GM19455 (cell line): ENCODE measurements at regions not wholly inside any gene's neighbourhood (a gene's known extent, or its start where the extent isn't known, plus 50 kb on each side); places are given as distances from the start of the nearest gene placed in this dataset.

Experiments used
- ATAC-seq: cut with Tn5 transposase; IDR thresholded peaks from one replicate; pipeline ENCODE4 v1.9.1; 2021; ENCODE audit not compliant: unreplicated experiment

DNA sequence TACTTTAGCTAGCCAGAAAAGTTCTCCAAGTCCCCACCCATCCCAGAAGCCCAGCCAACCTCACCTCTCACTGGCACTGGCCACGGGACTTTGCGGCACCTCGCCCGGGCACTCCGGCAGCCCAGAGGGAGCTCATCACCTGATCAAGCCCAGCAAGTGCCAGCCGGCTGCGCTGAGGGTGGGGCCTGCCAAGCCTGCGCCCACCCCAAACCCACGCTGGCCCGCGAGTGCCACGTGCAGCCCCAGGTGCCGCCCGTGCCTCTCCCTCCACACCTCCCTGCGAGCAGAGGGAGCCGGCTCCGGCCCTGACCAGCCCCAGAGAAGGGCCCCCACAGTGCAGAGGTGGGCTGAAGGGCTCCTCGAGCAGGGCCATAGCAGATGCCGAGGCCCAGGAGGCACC, 585.0 kb upstream of the HS6ST1 start:
- no peak for ATAC-seq

DNA sequence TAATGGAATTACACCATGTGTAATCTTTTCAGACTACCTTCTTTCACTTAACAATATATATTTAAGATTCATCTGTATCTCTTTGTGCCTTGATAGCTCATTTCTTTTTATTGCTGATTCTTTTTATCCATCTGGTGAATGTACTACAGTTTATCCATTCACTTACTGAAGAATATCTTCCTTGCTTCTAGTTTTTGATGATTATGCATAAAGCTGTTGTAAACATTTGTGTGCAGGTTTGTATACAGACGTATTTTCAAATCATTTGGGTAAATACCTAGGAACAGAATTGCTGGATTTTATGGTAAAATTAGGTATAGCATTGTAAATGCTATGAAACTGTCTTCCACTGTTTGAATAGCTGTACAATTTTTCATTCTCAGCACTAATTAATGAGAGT, 592.6 kb upstream of the HS6ST1 start:
- no peak for ATAC-seq

DNA sequence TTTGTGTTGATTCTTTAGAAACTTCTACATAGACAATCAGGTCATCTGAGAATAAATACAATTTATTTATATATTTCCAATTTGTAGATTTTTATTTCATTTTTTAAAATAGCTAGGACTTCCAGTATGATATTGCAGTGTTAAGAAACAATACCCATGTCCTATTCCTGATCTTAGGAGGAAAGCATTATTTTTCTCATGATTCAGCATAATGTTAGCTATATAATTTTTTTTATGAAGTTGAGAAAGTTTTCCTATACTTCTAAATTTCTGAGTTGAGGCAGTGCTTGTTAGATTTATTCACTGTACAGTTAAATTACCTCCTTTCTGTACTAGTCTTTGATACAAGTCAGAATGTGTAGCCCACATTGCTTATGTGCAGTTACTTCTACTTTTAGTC, 595.7 kb upstream of the HS6ST1 start:
- ATAC-seq = no peak

DNA sequence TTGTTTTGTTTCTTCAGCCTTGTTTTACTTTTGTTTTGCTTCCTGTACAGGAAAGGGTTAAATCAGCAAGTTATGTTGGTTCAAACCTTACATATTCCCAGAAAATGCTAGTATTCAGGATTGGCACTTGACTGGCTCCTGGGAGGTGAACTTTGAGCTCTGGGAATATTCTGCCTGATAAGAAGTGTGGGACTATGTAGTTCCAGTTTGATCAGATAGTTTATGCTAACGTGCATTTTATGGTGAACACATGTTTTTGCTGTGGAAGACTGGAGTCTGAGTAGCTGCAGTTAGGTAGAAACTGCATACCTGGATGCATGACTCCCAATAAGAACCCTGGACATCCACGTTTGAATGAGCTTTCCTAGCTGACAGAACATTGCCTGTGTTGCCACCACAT, 603.1 kb upstream of the HS6ST1 start:
- no peak for ATAC-seq

DNA sequence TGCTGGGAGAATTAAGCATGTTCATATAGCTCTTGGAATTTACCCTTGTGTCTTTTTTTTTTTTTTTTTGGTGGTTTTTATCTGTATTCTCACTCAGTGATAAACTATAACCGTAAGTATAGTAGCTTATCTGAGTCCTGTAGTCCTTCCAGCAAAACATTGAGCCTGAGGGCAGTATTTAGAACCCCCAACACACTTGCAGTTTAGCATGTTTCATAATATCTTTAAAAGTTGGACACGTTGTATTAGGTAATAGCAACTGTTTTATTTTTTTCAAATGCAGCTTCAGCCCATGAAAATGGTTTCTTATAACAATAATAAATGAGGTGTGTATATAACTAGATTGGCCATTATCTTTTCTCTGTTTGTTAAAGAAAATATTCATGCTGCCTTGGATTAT, 603.5 kb upstream of the HS6ST1 start:
- no peak for ATAC-seq

DNA sequence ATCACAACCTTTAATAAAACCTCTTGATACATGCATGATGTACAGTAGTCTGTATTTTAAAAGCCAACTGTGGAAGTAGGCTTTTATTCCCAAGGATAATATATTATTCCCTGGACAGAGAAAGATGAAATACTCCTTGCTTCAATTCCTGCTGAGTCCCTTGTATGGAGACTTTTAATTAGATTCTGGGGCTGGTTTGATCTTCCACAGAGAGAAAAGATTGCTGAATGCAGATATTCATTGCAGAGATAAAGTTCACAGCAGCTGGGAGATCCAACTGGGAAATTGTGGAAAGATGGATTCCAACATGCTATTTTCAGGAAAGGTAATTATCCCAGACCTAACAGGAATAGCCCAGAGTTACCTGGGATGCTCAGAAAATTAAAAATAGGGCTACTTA, 607.0 kb upstream of the HS6ST1 start:
- no peak for ATAC-seq

DNA sequence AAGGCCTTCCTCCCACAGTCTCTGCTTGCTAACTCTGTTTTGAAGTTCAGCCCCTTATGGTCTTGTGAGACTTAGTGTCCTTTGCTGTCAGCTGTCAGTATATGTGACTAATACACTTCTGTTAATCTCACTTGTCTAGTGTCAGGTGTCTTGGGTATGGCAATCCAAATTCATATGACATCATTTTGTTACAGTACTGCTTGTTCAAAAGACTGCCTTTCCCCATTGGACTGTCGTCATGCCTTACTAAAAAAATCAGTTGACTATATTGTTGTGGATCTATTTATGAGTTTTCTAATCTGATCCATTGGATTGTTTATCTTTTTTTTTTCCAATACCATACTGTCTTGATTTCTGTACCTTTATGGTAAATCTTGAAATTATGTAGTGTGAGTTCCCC, 611.4 kb upstream of the HS6ST1 start:
- ATAC-seq = no peak

DNA sequence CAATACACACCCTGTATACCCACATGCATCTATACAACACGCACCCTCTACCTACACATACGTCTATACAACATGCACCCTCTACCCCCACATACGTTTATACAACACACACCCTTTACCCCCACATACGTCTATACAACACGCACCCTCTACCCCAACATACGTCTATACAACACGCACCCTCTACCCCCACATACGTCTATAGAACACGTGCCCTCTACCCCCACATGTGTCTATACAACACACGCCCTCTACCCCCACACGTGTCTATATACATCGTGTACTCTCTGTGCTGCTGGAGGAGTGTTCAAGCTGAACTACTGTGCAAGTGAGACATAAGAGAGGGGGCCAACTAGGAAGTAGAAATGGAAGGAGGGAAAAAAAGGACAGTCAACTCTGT, 621.7 kb upstream of the HS6ST1 start:
- ATAC-seq = no peak

DNA sequence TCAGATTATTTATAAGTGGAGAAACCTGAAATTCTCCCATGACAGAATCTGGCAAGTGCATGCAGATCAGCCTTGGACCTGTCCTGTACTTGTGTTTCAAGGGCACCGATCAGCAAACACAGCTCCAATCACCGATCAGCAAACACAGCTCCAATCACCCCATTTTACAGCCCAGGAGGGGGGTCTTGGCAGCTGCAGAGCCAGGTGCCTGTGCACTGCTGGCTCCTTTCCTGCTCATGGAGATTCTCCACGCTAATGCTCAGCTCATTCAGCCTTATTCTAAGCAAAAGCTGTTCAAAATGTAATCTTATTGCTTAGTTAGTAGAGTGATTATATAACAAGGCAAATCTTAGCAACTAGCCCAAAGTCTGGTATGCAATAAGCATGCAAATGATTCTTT, 623.1 kb upstream of the HS6ST1 start:
- no peak for ATAC-seq

DNA sequence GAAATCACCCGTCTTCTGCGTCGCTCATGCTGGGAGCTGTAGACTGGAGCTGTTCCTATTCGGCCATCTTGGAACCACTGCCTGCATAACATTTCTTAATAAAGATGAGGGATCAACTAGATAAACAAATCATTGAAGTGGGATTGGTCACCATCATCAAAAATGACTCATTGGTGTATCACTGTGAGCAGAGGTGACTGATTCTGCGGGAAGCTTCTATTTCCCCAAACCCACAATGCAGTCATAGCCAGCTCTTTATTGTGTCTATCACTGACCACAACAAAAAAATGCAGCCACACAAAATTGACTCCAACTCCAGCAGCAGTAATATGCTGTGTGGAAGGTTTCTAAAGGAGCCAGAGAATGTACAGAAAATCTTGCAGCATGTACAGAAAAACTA, 630.7 kb upstream of the HS6ST1 start:
- no peak for ATAC-seq

DNA sequence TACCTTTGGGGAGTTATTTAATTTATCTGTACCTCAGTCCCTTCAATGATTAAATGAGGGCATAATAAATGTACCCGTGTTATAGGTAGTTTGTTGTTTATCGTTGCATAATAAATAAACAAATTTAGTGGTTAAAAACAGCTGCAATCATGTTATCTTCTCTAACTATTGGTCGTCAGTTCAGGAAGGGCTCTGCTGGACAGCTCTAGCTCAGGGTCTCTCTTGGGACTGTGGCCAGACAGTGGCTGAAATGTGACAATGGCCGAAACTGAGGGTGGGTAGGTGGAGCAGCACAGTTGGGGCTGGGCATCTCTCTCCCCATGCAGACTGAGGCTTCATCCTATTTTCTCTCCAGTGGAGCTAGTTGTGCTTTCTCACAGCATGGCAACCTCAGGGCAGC, 632.1 kb upstream of the HS6ST1 start:
- no peak for ATAC-seq

DNA sequence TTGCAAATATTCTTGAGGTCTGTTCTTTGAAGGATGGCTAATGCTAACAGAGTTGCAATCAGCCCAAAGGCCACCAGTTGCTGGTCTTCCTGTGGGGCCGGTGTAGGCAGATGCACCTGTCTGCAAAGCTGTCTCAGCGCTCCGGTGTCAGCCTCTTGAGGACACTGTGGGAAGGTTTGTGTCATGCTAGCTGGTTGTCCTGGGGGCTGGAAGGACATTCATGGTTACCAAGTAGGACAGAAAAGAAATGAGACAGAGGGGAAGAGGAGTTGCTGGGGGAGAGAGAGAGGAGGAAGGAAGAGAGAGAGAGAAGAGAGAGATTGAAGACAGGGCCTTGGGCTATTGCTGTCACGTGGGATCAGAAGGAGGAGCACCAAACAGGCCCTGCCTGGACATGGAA, 639.6 kb upstream of the HS6ST1 start:
- ATAC-seq = no peak

DNA sequence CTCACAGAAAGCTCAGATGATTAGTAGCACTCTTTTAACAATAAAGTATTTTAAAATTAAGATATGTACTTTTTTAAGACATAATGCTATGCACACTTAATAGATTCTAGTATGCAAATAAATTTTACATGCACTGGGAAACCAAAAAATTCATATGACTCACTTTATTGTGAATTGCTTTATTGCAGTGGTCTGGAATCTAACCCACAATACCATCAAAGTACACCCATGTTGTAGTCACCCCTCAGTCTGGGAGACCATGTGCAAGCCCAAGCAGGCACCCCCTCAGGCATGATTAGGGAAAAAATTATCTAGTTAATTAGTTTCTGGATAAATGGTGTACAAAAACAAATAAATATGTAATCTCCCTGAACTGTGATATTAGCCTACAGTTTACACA, 649.0 kb upstream of the HS6ST1 start:
- ATAC-seq = no peak

DNA sequence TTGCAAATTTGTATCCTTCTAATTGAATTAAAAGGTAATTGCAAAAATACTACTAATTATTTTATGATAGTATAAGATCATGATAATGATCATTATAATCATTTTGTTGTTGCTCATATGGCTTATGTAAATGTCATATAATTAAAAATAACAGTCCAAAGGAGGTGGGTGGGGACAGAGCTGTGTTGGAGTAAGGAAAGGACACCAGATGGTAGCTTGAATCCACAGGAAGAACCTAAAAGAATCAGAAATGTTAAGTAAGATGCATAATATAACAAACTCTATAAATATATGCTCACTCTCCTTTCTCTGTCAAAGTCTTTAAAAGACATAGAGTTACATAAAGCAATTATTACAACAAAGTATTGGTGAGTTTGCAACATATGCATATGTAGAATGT, 650.7 kb upstream of the HS6ST1 start:
- ATAC-seq = no peak

DNA sequence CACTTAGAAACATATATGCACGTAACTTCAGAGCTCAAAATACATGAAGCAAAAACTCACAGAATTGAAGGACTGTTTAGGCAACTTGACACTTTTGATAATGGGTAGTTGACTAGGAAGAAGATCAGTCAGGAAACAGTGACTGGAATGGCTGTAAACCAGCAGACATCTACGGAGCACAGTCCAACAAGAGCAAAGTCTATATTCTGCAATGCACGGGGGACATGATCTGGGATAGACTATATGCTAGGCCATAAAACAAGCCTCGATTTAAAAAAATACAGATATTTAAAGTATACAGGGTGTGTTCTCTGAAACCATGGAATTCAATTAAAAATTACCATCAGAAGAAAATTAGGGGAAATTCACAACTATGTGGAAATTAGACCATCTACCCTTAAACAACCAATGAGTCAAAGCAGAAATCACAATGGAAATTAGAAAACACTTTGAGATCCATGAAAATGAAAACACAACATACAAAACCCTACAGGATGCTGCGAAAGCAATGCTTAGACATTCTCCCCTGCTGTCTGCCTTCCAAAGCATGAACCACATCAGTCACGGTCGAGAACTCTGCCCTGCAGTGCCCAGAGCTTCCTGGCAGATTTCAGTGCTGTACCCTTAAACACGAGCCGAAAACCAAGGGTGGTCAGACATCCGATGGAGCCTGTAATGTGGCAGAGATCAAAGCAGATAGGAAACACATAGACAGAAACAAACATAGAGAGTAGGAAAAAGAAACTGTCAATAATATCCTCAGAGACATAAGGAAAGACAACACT, 651.9 kb upstream of the HS6ST1 start:
- no peak for ATAC-seq

DNA sequence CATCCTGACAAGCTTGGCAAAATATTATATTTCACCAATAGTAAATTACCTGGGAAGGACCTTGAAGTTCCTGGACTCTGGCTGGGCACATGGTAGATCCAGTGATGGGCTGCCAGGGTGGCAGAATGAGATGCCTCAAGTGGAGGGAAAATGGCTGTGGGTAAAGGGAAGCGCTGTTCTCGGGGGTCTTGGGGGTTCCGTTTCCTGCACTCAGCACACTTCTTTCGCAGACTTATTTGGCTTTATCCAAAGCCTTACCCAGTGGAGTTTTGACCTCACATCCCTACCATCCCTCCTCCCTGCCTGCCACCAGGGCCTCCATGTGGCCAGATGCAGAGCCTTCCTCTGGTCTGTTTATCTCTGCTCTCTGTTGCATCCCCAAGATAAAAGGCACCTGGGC, 654.9 kb upstream of the HS6ST1 start:
- ATAC-seq = no peak

DNA sequence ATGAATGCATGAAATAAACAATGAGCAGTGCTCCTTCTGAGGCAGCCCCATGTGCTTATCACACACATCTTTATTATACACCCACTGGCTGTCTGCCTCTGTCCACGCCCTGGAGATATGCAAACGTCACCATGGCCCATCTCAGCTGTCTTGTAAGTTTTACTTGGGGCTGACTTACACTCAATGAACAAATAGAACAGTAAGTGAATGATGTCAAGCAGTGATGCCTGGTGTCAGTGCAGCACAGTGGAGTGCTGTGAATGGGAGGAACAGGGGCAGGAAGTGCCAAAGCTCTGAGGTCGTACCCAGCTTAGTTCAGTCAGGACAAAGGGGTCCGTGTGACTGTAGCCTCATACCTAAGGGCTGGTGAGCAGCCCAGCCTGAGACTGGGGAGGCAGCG, 659.5 kb upstream of the HS6ST1 start:
- ATAC-seq = no peak

DNA sequence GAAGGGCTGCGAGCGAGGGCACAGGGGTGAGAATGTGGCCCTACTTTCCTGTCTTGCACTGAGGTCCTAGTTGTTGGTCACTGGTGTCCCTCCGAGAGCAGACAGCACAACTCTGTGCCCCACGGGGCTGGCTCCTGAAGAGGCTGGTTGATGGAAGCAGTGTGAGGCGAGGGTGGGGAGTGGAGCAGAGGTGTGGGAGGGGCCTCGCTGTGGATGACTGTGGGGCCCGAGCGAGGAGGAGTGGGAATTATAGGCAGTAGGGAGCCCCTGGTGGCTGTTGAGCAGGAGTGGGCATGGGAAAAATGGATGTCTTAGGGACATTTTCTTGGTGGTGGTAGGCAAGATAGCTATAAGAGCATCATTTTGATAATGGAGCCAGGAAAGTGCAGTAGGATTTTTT, 660.5 kb upstream of the HS6ST1 start:
- no peak for ATAC-seq

DNA sequence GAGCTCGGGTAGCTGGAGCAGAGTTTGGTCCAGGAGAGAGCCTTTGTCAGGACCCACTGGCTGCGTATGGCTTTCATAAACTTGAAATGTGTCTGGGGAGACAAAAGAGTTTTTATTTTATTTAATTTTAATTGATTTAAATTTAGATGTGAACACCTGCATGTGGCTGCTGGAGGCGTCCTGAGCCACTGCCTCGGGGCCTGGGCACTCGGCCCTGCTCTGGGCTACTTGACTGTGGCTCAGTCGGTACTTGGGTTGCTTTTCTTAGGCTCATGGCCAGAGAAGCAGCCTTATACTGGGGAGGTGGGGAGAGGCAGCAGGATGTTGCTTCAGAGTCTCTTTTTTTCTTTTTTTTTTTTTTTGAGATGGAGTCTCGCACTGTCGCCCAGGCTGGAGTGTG, 661.8 kb upstream of the HS6ST1 start:
- no peak for ATAC-seq

DNA sequence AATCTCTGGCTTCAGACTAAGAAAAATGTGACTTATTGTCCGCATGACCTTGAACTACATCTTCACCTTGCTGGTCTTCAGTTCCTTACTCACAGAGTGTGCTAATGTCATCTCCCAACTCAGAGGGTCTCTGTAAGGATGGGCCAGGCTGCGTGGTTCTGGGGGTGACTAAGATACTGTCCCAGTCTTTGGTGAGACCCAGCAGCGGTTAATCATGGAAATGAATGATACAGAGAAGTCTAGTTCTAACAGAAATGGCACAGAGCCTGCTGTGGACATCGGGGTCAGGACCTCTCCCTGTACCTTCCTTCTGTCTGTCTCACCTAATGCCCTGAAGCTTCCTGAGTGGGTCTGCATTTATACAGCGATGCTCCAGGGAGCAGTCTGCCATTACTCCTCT, 662.7 kb upstream of the HS6ST1 start:
- ATAC-seq = no peak

DNA sequence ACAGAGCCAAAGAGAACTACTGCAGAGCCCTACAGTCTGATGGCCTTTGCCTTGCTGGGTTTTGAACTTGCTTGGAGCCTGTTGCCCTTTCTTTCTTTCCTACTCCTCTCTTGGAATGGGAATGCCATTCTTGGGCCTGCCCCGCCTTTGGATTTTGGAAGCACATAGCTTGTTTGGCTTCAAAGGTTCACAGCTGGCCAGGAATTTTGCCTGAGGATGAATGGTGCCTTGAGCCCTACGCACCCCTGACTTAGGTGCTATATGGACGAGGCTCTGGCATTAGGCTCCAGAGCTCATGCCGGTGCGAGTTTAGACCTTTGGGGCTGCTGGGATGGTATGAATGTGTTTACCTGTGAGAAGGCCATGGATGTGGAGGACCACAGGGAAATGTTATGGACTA, 663.3 kb upstream of the HS6ST1 start:
- no peak for ATAC-seq

DNA sequence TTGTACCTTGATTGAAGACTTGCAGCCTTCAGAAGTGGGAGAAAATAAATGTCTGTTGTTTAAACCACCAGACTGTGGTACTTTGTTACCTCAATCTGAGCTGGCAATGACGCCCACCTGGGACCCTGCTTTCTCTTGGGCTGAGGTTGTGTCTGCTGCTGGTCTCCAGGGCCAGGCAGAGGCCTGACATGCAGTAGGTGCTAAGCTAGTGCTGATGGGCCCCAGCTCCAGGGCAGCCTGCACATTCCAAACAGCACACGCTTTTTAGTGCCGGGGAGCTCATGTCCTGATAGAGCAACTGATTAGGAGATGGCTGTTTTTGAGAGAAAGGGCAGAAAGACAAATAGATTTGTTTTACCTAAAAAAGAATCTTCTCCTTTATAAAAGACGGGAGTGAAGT, 664.0 kb upstream of the HS6ST1 start:
- ATAC-seq = no peak

DNA sequence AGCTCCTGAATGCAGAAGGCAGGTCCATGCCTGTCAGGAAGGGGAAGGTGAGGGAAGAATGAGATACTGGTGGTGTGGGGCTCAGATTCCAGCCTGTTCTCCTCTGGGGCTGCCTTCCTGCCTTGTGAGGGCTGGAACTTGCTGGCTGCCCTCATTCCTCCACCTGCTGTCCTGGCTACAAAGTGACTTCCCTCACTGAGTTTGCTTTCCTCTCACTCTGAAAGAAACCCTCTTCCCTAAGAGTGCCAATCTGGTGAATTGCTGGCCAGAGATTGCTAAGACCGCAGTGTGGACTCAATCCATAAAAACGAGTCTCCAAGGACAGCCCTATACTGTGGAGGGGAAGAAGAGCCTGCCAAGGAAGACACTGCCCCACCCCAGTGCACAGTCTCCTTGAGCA, 664.4 kb upstream of the HS6ST1 start:
- ATAC-seq = no peak

DNA sequence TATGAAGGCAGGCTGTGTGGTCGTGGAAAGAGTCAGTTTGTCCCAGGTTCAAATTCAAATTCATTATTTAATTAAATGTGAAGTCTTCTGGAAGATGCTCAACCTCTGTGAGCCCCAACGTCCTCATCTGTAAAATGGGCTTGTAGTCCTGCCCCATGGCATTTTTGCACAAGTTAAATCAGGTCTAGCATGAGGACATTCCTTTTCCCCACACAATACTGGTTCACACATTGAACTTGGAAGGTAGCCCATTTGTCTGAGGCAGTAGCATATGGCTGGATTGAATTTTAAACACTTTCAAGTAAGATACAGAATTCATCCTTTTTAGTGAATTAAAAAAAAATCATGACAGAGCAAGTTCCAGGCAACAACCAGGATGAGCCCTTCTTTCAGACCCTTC, 665.4 kb upstream of the HS6ST1 start:
- ATAC-seq = no peak
